Esophagus muscularis mucosa (tissue), 4 donors: ENCODE measurements at regions not wholly inside any gene's neighbourhood (a gene's known extent, or its start where the extent isn't known, plus 50 kb on each side); places are given as distances from the start of the nearest gene placed in this dataset.

Experiments used
- EP300 ChIP-seq: sonication (generic); formaldehyde crosslinking; IDR thresholded peaks from one replicate; pipeline ENCODE4 v1.6.1; 2017; ENCODE audit warnings: antibody characterized with exemption
- POLR2AphosphoS5 ChIP-seq, 2 donors: sonication (generic); formaldehyde crosslinking; IDR thresholded peaks; one replicate each; pipeline ENCODE4 v1.6.1; 2017; ENCODE audit warnings: antibody characterized with exemption in 2 of 2
- TF ChIP-seq, protein P1 (sequence below), 3 experiments: fragments of 200-600 bp in 2 of 3; fragments of 450-650 bp in 1 of 3; sonication (generic) in 2 of 3; IDR thresholded peaks; one replicate each; pipeline ENCODE4 v1.5.1; 2017 to 2019; ENCODE audit warnings: antibody characterized with exemption in 3 of 3, mild to moderate bottlenecking in 2 of 3, moderate library complexity in 1 of 3

DNA sequence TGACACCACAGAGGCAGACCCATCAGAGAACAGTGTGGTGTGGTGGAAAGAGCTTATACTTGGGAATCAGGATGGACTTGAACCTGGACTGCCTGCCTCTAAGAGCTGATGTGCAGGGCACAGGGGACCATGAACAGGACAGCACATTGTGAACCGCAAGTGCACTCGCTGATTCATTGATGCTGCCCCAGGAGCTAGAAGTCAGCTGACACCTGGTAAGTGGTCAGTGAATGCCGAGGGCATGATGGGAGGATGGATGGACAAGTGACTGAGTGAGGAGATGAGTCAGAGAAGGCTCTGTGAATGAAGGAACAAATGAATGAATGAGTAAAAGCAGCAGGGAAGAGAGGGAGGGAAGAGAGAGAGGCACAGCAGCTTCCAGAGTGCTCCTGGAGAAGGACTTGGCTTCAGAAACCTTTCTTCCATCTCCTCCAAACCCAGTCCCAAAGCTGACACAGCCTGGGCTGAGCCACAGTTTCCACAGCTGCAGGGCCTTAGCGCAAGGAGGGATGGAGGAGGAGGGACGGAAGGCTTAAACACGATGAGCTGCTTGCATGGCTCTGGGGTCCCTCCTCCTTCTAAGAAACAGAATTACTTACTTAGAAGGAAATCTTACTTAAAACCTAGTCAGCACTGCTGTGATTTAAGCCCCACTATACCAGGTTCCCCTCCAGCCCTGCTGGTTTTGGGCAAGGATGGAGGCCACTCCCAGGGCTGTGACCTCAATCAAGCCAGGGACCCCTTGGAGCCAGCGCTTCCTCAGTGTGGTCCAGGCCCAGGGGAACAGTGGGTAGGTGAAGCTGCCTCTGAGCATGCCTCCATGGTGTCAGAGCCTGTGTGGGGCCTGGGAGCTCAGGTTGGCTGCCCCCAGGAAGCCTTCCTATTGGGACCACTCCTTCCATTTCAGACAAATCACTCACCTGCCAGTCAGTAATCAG is 184.6 kb downstream of the TMEM132E start:
- TF ChIP-seq, protein P1, sequence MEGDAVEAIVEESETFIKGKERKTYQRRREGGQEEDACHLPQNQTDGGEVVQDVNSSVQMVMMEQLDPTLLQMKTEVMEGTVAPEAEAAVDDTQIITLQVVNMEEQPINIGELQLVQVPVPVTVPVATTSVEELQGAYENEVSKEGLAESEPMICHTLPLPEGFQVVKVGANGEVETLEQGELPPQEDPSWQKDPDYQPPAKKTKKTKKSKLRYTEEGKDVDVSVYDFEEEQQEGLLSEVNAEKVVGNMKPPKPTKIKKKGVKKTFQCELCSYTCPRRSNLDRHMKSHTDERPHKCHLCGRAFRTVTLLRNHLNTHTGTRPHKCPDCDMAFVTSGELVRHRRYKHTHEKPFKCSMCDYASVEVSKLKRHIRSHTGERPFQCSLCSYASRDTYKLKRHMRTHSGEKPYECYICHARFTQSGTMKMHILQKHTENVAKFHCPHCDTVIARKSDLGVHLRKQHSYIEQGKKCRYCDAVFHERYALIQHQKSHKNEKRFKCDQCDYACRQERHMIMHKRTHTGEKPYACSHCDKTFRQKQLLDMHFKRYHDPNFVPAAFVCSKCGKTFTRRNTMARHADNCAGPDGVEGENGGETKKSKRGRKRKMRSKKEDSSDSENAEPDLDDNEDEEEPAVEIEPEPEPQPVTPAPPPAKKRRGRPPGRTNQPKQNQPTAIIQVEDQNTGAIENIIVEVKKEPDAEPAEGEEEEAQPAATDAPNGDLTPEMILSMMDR (IDR thresholded peaks at IDR 0.05), result no peak
- TF ChIP-seq POLR2AphosphoS5 (IDR thresholded peaks at IDR 0.05) (no peak), EP300 (no peak)
